ENCODE measurements at regions not wholly inside any gene's neighbourhood (a gene's known extent, or its start where the extent isn't known, plus 50 kb on each side); places are given as distances from the start of the nearest gene placed in this dataset.

- TF ChIP-seq CTCF (IDR thresholded peaks at IDR 0.05 in 4 of 5, conservative IDR thresholded peaks at IDR 0.05 in 1 of 5) (no peak), POLR2A (IDR thresholded peaks at IDR 0.05) (no peak)
Observed at GRCh38 chr13:109390391-109390790, 396.0 kb downstream of the IRS2 start.

Measured in gastrocnemius medialis (tissue), 4 donors.